Left ventricle myocardium superior (tissue), 1 donor: ENCODE measurements at regions not wholly inside any gene's neighbourhood (a gene's known extent, or its start where the extent isn't known, plus 50 kb on each side); places are given as distances from the start of the nearest gene placed in this dataset.

Experiments used
- ATAC-seq: fragments of 200-7000 bp; cut with Tn5 transposase; one replicate; pipeline ENCODE4 v1.9.1; 2020; ENCODE audit warnings: mild to moderate bottlenecking, moderate library complexity
- DNase-seq: peaks from one replicate; pipeline ENCODE4 v3.0.0-alpha.2; 2020
- intact Hi-C: fragments of 100-400 bp; cut with micrococcal nuclease; formaldehyde crosslinking; loops from one replicate; pipeline ENCODE4 v1.11.0; 2022
- donor health status: DM: no; HTN: yes; CAD: no; lungs with severe emphysema.

DNA sequence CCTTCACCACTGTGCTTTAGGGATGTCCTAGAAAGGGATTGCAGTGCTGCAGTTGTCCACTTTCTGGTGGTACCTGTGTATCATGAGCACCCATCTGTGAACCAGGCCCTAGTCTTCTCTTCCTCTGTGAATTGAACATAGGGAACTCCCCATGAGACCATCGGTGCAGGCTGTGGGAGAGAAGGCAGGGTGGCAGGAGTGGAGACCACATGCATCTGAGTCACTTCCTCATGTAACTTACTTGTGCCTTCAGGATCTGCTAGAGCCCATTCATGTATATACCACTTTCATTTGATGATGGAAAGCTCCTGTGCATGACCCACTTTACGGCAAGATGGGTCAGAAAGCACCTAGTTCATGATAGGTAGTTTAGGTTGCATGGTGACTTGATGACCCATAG lies 478.1 kb upstream of the CDH9 start:
- ATAC-seq = no peak

DNA sequence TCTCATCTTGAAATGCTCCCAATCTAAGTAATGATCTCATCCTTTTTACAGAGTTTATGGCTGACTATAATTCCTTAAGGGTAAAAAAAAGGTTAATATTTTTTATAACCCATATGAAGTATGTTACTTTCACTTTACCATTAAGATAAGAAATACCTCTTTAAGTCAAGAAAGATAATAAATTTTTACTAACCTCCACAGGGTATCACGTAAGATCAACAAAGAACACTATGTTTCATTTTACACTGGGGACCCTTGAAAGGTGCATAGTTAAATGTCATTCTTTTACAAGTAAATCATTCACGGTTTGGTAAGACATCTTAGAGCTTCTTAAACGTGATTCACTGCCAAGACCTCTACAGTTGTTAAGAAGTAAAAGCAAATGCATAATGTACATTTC lies 472.7 kb upstream of the CDH9 start:
- DNase-seq = no peak
- intact Hi-C loops = no loop called here
- no peak for ATAC-seq

More for the DNA sequence above, 478.1 kb upstream of the CDH9 start:
- DNase-seq = no peak
- intact Hi-C loops = no loop called here

DNA sequence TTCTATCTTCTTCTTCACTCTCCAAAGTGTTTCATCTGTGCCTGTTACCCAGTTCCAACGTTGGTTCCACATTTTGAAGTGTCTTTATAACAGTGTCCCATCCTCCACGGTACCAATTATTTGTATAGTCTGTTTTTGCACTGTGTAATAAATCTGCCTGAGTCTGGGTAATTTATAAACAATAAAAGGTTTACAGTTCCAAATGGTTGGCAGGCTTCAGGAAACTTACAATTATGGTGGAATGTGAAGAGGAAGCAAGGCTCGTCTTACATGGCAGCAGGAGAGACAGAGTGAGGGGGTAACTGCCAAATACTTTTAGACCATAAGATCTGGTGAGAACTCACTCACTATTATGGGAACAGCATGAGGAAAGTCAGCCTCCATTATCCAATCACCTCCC lies 465.4 kb upstream of the CDH9 start:
- intact Hi-C loops = no loop called here
- no peak for ATAC-seq
- no peak for DNase-seq

DNA sequence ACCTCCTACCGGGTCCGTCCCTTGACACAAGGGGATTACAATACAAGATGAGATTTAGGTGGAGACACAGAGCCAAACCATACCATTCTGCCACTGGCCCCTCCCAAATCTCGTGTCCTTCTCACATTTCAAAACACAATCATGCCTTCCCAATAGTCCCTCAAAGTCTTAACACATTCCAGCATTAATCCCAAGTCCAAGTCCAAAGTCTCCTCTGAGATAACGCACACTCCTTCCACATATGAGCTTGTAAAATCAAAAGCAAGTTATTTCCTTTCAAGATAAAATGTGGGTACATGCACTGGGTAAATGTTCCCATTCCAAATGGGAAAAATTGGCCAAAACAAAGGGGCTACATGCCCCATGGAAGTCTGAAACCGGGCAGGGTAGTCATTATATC lies 463.9 kb upstream of the CDH9 start:
- DNase-seq = no peak
- intact Hi-C loops = no loop called here
- ATAC-seq = no peak

DNA sequence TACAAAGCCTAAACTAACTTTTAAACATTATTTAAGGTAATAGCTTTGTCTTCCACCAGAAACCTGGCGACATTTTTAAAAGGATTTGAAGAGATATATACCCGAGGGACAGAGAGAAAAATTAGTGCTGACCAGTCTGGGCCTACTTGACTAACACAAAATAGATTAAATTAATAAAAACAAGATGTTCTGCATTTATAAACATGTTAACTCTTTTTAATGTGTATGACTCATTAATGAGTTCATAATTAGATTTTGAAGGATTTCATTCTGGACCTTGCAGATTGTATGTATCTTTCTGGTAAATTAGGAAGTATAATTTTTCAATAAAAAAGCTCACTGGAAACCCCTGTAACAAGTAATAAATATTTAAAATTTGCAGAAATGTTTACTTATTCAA lies 459.1 kb upstream of the CDH9 start:
- intact Hi-C loops = no loop called here
- no peak for DNase-seq
- no peak for ATAC-seq

DNA sequence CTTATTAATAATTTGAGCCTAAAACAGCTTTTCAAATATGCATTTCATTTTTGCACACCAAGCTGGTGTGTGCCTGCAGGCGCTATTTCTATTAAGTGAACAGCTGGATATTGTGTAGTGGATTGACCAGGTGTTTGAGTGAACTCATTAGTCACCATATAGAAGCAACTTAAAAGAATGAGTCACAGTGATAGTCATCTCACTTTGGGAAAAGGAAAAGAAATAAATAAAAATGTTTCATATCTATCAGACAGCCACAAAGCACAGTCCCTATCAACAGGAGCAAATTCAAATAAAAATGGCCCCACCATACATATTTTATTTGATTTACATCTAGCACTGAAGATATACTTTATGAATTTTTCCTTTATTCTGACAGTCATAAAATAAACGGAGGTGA lies 456.5 kb upstream of the CDH9 start:
- intact Hi-C loops = no loop called here
- DNase-seq (no peak), ATAC-seq (no peak)

DNA sequence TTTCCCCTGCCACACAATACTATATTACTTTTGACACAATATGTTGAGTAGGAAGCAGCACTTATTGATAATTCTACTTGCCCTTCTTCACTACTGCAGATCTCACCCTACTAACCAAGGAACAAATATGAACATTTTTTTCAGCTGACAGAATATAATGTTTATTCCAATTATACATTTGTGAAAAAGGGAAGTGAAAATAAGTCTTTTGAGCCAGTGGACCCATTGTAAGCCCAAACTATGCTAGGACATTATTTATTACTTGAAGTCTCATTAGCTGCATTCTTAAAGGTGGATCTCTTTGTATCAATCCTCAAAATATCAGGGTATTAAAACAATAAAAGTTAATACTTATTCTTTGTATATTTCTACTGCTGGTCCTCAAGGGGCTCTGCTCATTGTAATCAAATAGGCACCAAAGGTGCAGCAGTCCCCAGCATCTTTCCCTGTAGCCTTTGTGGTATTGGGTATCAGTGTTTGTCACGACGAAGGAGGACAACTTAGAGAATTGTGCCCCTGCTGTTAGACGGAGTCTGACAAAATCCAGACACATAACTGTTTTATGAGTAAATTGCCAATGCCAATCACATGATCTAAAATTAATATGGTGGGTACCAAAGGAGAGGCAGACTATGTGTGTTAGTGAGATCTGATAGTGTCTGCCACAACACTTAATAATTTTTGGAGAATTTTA lies 453.5 kb upstream of the CDH9 start:
- no peak for DNase-seq
- no peak for ATAC-seq
- intact Hi-C loops = no loop called here

DNA sequence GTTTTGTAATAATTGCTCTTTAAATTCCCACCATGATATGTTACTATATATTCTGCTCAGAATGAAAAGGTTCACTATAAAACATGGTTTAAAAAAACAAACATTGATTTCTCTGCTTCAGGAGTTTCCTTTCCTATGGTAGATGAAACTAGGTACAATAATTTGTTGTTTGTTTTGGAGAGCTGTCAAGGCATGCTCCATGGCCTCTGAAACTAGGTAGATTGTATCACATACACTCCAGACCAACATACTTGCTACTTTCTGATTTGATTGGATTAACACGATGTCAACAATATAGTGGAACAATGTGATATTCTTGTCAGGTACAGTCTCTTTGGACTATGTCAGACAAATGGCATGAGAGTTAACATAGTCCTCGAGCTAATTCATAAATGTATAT lies 452.7 kb upstream of the CDH9 start:
- ATAC-seq (no peak), DNase-seq (no peak)
- intact Hi-C loops = no loop called here

DNA sequence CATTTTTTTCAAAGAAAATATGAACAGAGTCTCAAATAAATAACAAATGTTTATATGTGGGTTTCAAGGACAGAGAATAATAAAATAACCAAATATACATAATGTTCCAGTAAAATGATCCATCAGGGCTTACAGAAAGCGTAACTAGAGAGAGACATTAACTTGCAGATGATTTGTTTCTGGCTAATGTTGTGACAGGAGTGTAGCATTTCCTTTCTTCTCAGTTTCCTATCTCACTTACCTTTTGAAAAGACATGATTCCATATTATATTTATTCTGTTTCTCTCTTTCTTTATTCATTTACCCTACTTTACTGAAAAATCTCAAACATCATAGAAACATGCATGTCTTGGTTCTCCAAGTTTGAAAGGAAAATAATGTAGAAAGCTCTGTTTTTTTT lies 451.3 kb upstream of the CDH9 start:
- intact Hi-C loops = no loop called here
- ATAC-seq (no peak), DNase-seq (no peak)

DNA sequence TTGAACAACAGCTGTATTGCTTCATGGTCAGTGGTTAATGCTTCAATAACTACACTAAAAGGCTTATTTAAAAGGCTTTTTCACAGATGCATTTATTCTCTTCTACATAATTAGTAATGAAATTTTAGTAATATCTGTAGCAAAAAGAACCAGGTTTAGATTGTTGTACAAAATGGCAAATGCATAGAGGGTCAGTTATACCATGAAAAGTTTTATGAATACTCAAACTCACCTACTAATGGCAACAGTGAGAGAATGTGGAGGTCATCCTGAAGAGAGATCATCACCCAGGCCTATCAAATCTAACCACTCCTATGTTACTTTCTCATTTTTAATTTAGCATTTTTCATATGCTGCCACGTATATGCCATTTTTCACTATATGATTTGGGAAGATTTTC lies 444.3 kb upstream of the CDH9 start:
- DNase-seq (no peak), ATAC-seq (no peak)
- intact Hi-C loops = no loop called here

DNA sequence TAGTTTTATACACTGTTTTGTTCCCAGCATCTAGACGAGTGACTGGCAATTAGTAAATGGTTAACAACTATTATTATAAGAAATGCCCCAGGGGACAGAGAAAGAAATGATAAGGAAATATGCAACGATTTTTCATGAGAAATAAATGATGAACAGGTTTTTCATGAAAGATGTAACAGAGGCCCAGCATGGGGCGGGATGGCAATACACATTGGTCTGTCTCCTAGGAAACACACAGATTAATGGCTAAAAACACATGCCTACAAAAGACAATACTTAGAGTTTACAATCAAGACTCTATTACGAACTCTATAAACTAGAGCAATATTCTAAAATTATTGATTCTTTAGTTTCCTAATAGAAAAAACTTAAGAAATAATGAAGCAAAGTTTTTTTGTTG lies 441.5 kb upstream of the CDH9 start:
- ATAC-seq (no peak), DNase-seq (no peak)
- intact Hi-C loops = no loop called here

DNA sequence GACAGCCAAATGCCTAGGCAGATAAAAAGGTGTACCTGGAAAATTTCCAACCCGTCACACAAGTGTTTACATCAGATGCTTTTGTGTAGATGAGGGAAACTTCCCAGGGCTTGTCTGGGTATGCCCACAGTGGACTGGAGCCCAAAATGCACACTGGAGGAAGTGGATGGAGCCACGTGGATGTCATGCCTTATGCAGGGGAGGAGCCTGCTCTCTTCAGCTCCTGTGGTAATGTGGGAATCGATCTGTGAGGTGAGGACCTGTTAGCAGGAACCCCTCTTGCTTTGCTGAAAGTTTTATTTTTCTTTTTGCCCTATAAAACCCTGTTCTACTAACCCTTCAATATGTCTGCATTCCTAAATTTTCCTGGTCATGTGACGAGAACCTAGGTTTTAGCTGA lies 439.2 kb upstream of the CDH9 start:
- intact Hi-C loops = no loop called here
- ATAC-seq (no peak), DNase-seq (no peak)

DNA sequence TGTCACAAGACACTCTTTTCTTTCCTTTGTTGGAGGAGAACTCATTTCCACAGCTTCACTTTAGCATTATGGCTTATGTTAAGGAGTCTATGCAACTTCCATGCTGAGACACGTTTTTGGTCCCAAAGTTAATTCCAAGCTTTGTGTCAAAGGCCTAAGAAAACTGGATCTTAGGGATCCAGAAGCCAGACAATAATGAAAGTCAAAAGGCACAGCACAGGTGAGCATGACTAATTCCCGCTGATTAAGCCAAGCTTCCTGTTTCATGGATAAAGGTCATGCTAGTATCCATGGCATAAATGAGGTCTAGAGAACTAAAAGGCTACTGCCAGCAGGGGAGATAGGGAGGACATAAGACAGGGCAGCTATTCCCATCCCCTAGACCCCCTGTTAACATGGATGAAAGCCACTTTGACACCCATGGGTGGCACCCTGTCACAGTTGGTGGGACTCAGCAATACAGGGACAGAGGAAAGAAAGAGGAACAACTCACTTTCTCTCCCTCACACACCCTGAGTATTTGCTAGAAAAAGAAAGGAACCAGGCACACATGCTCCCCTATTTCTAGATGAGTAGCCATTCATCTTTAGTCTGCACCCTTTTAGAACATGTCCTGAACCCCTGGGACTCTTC lies 438.1 kb upstream of the CDH9 start:
- no peak for ATAC-seq
- no peak for DNase-seq
- intact Hi-C loops = no loop called here

DNA sequence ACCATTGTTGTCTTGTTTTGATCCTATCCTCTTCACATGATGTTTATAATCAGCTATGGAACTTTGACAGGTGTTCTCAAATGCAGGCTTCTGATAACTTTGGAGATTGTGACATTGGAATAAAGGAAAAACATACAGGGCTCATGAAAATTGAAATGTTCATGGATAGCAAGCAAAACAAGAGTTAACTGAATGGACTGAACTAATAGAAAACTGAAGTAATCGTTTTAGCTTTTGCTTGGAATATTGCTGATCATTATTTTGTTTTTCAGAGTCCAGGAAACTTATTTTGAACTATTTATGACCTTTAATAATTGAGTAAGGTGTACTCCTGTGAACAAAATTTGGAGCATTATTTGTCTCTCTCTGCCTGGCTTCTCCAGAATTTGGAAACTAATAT lies 436.7 kb upstream of the CDH9 start:
- DNase-seq = no peak
- ATAC-seq = no peak
- intact Hi-C loops = no loop called here

DNA sequence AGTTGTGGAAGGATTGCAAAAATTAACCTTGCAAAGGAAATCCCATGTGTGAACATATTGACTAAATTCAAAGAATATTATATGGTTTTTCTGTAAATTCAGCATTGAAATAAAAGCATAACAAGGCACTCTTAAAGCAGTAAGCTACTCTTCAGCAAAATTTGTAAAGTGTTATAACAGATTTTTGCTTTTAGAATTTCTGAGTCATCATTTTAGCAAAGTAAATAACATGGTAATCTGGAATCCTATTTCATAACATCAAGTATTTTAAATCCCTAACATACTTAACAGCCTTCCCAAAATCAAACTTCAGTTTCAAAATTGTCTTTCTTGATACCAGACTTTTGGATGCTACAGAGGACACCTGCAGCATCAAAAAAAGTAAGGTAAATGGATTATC lies 436.0 kb upstream of the CDH9 start:
- intact Hi-C loops = no loop called here
- no peak for DNase-seq
- no peak for ATAC-seq

DNA sequence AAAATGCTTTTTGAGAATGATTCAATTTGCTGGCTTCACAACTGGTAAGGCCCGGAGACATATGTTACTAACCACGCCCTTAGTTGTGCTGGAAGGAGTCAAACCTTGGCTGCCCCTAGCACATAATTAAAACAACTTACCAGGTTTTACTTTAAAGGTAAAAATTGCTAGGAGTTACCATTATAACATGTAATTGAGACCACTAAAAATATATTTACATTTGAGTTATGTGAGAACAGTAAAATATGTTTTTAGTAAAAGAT lies 435.6 kb upstream of the CDH9 start:
- no peak for DNase-seq
- no peak for ATAC-seq
- intact Hi-C loops = no loop called here

DNA sequence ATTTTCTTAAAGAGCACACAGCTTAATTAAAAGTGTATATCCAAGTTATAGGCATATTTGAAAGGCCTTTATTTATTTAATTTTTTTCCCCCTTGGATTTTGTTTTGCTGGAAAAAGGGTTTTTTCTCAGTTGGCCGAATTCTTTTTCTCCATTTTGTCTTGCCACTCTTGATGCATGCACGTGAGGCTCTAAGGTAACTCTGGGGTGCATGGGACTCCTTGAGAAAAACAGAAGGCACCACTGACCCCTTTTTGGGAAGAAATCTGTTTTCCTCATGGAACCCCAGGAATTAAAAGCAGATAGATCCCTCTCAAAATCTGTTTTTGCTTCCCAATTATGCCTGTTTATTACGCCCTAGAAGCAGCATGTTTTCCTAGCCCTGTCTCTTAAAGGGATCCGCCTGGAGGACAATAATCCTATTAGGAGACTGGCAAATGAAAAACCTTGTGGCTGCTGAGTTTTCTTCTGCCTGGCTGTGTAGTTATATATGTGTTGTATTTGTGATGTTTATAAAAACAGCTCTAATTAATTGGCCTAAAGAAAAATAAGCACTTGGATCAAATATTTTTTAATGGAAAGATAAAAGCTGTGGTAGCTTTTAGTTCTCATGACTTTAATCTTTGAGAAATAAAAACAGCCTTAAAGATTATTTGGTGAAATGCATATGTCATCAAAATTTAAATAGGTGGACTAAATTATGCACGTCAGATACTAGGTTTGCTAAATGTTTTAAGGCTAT lies 435.1 kb upstream of the CDH9 start:
- DNase-seq (no peak), ATAC-seq (no peak)
- intact Hi-C loops = no loop called here

DNA sequence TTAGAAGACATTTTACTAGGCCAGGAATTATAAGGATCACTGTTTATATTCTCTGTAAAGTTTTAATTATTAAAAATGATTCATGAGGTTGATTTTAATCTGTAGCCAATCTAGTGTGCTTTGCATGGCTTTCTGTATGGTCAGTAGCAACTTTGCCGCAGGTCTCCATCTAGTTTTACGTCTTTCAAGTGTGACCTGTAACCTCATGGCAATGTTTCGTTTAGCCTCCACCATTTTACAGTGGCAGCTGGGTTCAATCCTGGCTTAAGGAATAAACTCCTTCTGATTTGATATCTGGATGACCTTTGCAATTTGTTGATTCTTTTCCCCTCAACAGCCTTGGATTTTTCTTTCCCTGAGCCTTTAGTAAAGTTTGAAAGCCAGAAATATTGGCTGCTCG lies 434.5 kb upstream of the CDH9 start:
- DNase-seq (no peak), ATAC-seq (no peak)
- intact Hi-C loops = no loop called here

DNA sequence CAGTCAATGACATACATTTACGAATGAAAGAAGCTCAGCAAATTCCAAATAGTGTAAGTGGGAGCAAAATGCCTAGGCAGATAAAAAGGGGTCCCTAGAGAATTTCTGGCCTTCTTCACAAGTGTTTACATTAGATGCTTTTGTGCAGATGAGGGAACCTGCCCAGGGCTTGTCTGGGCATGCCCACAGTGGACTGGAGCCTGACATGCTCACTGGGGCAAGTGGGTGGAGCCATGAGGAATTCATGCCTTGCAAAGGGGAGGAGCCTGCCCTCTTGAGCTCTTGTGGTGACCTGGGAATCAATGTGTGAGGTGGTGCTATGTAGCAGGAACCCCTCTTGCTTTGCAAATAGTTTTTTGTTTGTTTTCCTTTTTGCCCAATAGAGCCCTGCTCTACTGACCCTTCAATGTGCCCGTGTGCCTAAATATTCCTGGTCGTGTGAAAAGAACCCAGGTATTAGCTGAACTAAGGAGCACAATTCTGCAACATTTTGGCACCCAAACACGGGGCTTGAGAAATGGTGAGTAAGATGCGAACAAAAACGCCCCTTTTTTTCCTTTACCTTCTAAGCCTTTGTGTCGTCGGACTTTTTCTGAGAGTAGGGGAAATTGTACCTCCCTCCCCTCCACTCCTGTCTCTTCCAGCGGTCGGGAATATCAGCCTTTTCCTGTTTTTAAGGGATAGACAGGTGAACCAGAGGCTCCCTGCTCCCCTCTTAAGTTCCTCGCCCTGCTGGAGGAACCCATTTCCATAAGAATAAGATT lies 433.8 kb upstream of the CDH9 start:
- DNase-seq (peak; percentile 15), ATAC-seq (no peak)

DNA sequence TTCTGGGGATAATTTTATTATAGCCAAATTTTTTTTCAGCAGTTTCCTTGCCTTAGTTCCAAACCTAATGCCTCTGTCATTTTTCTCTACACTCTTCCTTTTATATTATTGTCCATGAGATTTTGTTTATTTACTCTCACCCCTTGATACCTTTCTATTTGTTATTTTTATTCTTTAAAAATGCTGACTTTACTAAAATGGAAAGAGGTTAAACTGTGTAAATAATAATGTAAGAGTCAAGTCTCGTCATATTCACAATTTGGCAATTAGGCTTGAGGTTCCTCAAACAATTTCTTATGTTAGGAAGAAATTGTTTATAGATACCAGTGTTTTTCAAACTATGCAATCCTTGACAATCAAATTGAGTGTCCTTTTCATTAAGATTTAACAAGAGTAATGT lies 428.6 kb upstream of the CDH9 start:
- intact Hi-C loops = no loop called here
- DNase-seq = no peak
- no peak for ATAC-seq

More for the DNA sequence above, 433.8 kb upstream of the CDH9 start:
- intact Hi-C loops = no loop called here
